Activated naive CD4-positive, alpha-beta T cell treated with anti-CD3 and anti-CD28 coated beads, Interleukin-2, amount 50 U/mL, for 72 hours (primary cell): ENCODE measurements at regions not wholly inside any gene's neighbourhood (a gene's known extent, or its start where the extent isn't known, plus 50 kb on each side); places are given as distances from the start of the nearest gene placed in this dataset.
"Not testable (repeated sequence)": the region's sequence is repeated elsewhere in the genome, so short reads cannot be mapped to it uniquely, and the experiment has no call there.

ENCODE experiments used
- ATAC-seq, 2 donors: fragments of 150-1000 bp; cut with Tn5 transposase; 2 replicates each; pipeline ENCODE4 v1.10.0; 2021; ENCODE audit warnings: mild to moderate bottlenecking in 2 of 2, moderate library complexity in 2 of 2
- DNase-seq, 2 donors: peaks; one replicate each; pipeline ENCODE4 v3.0.0; 2021 to 2022; ENCODE audit warnings: low spot score in 2 of 2
- H3K27ac Mint-ChIP-seq, 2 donors: one replicate each; pipeline ENCODE4 v1.8.0; 2022; ENCODE audit warnings: mild to moderate bottlenecking in 2 of 2, mixed read lengths in 2 of 2
- H3K36me3 Mint-ChIP-seq, 2 donors: one replicate each; pipeline ENCODE4 v1.8.0; 2022; ENCODE audit warnings: mixed read lengths in 2 of 2
- H3K9me3 Mint-ChIP-seq, 2 donors: one replicate each; pipeline ENCODE4 v1.8.0; 2022; ENCODE audit warnings: mixed read lengths in 2 of 2

GRCh38 chr1:219337588-219337987 is 163.9 kb downstream of the LYPLAL1 start:
- H3K36me3 Mint-ChIP-seq = no peaks in the 10 kb centered on the region
- H3K27ac Mint-ChIP-seq = no peak overlapping the region
- ATAC-seq (no peak), DNase-seq (no peak)
- no peaks in the 10 kb centered on the region for H3K9me3 Mint-ChIP-seq

DNA sequence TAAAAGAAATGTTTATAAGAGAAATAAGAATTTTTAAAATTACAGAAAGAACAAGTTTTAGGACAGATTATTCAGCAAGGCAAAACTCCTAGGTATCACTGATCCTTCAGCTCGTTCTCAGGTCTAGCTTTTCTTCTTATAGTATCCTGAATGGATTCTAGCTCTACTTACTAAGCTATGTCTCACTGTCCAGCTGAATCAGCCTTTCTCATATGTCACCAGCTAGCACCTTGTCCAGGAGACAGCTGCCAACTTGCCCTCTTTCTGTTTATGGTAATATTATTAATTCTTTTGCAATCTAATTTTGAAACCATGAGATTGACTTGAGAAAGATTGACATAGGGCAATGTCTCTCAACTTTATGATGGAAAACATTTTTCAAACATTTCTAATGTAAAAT is 159.9 kb downstream of the LYPLAL1 start:
- Mint-ChIP-seq H3K27ac (no peak overlapping the region), H3K9me3 (peaks cover 0 to under 1% of the 10 kb centered on the region in 2 donors), H3K36me3 (no peaks in the 10 kb centered on the region)
- ATAC-seq (no peak), DNase-seq (no peak)

DNA sequence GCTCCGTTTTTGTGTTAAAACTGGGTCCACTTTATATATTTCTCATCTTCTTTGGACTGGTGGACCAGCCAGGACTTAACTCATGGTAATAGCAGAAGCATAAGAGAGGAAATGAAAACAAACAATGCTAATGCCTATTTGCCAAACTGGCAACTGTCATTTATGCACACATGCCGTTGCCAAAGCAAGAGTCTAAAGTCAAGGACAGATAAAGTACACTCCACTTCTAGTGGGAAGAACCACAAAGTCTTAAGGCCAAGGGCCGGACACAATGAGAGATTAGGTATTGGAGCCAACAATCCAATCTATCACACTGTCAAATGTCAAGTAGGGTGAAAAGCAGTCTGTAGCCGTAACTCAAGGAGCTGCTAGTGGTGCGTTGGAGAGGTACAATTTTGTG is 157.7 kb downstream of the LYPLAL1 start:
- peaks cover 16 to 21% of the 10 kb centered on the region in 2 donors for H3K36me3 Mint-ChIP-seq
- ATAC-seq = no peak
- H3K9me3 Mint-ChIP-seq = peaks cover 10 to 20% of the 10 kb centered on the region in 2 donors
- no peak overlapping the region for H3K27ac Mint-ChIP-seq
- no peak for DNase-seq

DNA sequence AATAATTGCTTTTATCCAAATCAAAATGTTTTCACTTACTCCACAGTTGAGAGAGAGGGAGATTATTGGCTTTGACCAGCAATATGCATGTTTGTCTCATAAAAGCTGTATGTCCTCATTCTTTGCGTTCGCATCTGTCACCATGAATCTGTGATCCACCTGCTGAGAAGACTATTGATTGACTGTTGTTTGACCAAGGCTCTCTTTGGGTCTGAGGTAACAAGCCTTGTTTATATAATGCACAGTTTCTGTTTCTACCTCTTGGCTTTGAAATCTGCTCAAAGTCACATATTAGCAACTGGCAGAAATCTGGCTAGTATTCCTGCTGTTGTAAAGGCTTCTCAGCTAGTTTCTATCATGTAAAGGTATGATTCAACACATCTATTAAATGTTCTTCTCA is 157.0 kb downstream of the LYPLAL1 start:
- DNase-seq = no peak
- no peak for ATAC-seq
- no peak overlapping the region for H3K27ac Mint-ChIP-seq
- H3K9me3 Mint-ChIP-seq = peaks cover 10 to 20% of the 10 kb centered on the region in 2 donors
- peaks cover 16 to 21% of the 10 kb centered on the region in 2 donors for H3K36me3 Mint-ChIP-seq

GRCh38 chr1:219330001-219330400 is 156.3 kb downstream of the LYPLAL1 start:
- DNase-seq (no peak), ATAC-seq (no peak)
- peaks cover 10 to 20% of the 10 kb centered on the region in 2 donors for H3K9me3 Mint-ChIP-seq
- no peak overlapping the region for H3K27ac Mint-ChIP-seq
- peaks cover 16 to 21% of the 10 kb centered on the region in 2 donors for H3K36me3 Mint-ChIP-seq

DNA sequence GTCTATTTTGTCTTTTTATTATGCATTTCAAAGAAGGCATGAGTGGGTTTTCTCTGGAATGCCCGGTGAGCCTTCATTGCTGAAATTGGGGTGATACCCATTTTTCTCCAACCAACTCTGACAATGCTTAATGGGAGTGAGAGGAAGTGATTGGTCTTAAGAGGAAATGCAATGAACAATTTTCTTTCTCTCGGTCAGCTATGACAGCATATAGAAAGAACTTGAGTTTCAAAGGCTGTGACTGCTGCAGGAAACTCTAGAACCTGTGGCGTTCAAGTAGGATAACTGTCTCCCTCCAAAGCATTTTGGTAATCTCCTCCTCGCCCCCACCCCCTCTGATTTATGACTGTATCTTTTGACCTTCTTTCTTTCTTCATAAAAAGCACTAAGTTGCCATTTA is 155.9 kb downstream of the LYPLAL1 start:
- DNase-seq (no peak), ATAC-seq (no peak)
- Mint-ChIP-seq H3K27ac (no peak overlapping the region), H3K36me3 (peaks cover 16 to 21% of the 10 kb centered on the region in 2 donors), H3K9me3 (peaks cover 10 to 20% of the 10 kb centered on the region in 2 donors)

- H3K27ac Mint-ChIP-seq = no peak overlapping the region
- DNase-seq (no peak), ATAC-seq (no peak)
- peaks cover 16 to 21% of the 10 kb centered on the region in 2 donors for H3K36me3 Mint-ChIP-seq
- H3K9me3 Mint-ChIP-seq = peaks cover 10 to 20% of the 10 kb centered on the region in 2 donors
These were observed 153.2 kb downstream of the LYPLAL1 start for GRCh38 chr1:219326843-219327242.

- DNase-seq (no peak), ATAC-seq (peak in 1 of 2 donors; percentile 67)
- Mint-ChIP-seq H3K9me3 (peaks cover 15 to 20% of the 10 kb centered on the region in 2 donors), H3K27ac (peak overlapping the region in 1 of 2 donors; percentile 59), H3K36me3 (peaks cover 16 to 21% of the 10 kb centered on the region in 2 donors)
These were observed 151.7 kb downstream of the LYPLAL1 start for GRCh38 chr1:219325368-219325742.

DNA sequence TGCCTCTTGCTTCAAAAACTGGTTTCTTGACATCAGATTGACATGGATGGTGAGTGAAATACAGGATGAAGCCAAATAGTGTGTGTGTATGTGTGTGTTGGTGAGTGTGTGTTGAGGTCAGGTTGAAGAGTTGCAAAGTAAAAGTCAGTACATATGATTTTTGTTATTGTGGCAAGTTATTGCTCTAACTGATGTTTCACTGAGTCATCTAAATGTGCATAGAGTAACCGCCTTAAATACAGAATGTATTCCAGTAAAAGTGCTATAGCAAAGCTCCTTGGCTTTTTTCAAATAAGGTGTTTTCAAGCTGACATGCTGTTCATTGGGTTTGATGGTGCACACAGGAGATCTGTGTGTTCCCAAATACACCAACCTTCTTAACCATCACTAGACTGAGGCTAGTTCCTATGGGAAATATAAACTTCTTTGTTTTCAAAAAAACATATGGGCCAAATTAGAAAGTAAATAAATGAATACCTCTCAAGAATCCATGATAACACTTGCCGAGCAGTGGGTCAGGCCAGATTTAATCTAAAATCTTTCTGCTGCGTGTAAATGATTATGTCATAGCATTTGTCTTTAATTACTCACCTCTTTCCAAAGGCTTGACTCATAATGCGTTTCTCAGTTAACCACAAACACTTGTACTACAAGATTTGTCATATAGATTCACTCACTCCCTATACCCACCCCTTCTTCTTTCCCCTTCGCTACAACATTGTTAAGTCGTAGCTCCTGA is 151.1 kb downstream of the LYPLAL1 start:
- Mint-ChIP-seq H3K27ac (no peak overlapping the region), H3K36me3 (peaks cover 20 to 21% of the 10 kb centered on the region in 2 donors), H3K9me3 (peaks cover 15 to 20% of the 10 kb centered on the region in 2 donors)
- DNase-seq (peak in 1 of 2 donors; percentile 16), ATAC-seq (peak; percentile 95 to 96)

DNA sequence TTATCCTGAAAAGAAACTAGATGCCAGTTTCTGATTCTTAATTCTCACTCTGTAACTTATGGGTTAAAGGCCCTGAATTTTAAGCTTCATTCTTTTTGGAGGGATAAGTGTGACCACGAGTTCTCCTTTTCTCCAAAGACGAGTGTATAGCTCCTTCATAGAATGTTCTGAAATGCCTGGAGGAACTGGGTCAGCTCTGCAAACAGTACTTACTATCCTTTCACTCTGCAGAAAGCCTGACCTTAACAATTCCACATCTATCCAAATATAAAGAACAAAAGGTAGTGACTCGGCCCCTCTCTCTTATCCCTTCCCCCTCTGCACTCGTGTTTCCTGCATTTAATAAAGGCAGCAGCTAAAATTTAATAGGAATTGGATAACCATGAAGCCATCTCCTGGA is 150.5 kb downstream of the LYPLAL1 start:
- Mint-ChIP-seq H3K27ac (no peak overlapping the region), H3K36me3 (peaks cover 20 to 21% of the 10 kb centered on the region in 2 donors), H3K9me3 (peaks cover 15 to 20% of the 10 kb centered on the region in 2 donors)
- no peak for ATAC-seq
- no peak for DNase-seq

DNA sequence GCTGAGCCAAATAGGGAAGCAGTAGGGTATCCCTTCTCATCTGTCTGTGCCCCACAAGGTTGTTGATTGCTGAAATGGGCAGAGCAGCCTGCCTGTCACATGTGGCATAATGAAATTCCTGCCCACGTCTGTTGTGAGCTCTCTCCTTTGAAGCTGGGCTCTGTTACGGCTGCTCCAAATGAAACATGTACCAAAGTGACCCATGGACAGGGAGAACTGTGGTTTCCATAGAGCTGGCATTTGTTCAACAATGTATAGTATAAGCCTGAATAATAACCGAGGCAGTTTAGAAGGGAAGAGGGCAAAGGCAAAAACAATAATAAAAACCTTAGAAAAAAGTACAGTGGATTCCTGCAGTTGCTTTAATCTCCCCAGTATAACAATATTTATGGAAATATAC is 149.7 kb downstream of the LYPLAL1 start:
- ATAC-seq = no peak
- Mint-ChIP-seq H3K36me3 (peaks cover 20 to 24% of the 10 kb centered on the region in 2 donors), H3K9me3 (peaks cover 18% of the 10 kb centered on the region in 2 donors), H3K27ac (no peak overlapping the region)
- no peak for DNase-seq

DNA sequence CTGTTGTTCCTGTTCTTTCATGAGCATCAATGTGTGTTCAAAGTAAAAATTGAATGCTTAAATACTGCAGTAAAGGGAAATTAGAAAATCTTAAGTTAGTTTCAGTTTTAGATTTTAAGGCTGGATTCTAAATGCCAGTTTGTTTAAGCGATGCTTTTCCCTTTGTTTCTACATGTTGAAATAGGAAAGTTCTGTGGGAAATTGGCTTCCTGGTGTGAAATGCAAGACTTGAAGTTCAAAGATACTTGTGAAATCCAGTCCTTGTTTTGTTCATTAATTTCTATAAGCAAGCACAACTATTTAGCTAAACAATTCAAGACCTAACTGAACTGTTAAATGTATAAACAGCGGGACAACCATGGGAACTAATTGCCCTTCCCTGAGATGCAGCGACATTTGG is 149.1 kb downstream of the LYPLAL1 start:
- DNase-seq = no peak
- Mint-ChIP-seq H3K9me3 (peaks cover 12 to 15% of the 10 kb centered on the region in 2 donors), H3K27ac (no peak overlapping the region), H3K36me3 (peaks cover 14 to 20% of the 10 kb centered on the region in 2 donors)
- no peak for ATAC-seq

- peaks cover 8 to 14% of the 10 kb centered on the region in 2 donors for H3K36me3 Mint-ChIP-seq
- DNase-seq, ATAC-seq, H3K27ac Mint-ChIP-seq: not testable (repeated sequence)
- peaks cover 8 to 15% of the 10 kb centered on the region in 2 donors for H3K9me3 Mint-ChIP-seq
These were observed 146.9 kb downstream of the LYPLAL1 start for GRCh38 chr1:219320563-219320962.

- Mint-ChIP-seq H3K27ac (no peak overlapping the region), H3K36me3 (peaks cover 8 to 14% of the 10 kb centered on the region in 2 donors), H3K9me3 (peaks cover 8 to 15% of the 10 kb centered on the region in 2 donors)
- DNase-seq (no peak), ATAC-seq (no peak)
These were observed 145.1 kb downstream of the LYPLAL1 start for GRCh38 chr1:219318826-219319225.

DNA sequence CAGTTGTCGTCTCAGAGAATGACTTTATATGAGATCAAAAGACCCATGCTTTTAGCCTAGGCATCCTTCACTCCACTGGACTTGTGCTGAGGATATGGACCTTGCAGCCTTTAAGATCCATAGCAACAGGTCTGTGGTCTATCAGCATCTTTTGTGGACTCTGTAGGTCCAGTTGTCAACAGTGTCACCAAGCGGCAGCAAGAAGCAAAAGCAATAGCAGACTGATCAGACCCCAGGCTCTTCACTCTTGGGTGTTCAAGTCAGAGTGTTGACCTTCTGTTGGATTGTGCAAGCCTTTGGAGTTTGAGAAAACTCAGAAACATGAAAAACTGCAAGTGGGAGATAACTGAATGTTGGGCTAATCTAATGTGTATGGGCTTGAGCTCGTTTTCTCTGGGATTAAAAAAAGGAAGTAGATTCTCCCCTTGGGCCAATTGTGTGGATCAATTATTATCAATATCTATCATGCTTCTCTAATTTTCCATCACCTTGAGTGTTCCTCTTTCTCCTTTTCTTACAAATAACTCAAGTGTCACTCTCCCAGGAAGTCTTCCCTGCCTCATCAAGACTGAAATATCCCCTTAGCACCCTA is 144.2 kb downstream of the LYPLAL1 start:
- peaks cover 8 to 14% of the 10 kb centered on the region in 2 donors for H3K36me3 Mint-ChIP-seq
- H3K9me3 Mint-ChIP-seq = peaks cover 8 to 15% of the 10 kb centered on the region in 2 donors
- ATAC-seq (no peak), DNase-seq (no peak)
- no peak overlapping the region for H3K27ac Mint-ChIP-seq

- ATAC-seq = no peak
- Mint-ChIP-seq H3K27ac (no peak overlapping the region), H3K36me3 (peaks cover 8 to 14% of the 10 kb centered on the region in 2 donors), H3K9me3 (peaks cover 8 to 15% of the 10 kb centered on the region in 2 donors)
- no peak for DNase-seq
These were observed 142.4 kb downstream of the LYPLAL1 start for GRCh38 chr1:219316066-219316465.

GRCh38 chr1:219313961-219314360 is 140.3 kb downstream of the LYPLAL1 start:
- Mint-ChIP-seq H3K36me3 (peaks cover 8 to 9% of the 10 kb centered on the region in 2 donors), H3K27ac (no peak overlapping the region), H3K9me3 (peaks cover 8% of the 10 kb centered on the region in 2 donors)
- no peak for DNase-seq
- no peak for ATAC-seq

DNA sequence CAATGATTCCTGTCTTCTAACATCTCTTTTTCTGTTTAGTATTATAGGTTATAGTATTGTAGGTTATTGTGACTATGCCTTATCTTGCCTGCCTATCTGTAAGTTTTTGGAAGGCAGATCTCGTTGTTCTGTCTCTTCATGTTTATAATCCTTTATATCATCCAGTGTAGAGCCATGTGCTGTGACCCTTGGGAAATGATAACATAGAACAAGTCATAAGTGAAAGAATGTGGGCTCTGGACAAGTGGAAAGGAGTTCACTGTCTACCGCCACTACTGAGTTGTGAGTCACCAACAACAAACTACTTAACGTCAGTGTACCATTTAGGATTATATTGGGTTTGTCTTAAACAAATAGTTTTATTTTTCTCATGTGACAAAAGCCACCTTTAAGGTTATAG is 139.3 kb downstream of the LYPLAL1 start:
- DNase-seq (no peak), ATAC-seq (no peak)
- Mint-ChIP-seq H3K27ac (no peak overlapping the region), H3K36me3 (peaks cover 5 to 8% of the 10 kb centered on the region in 2 donors), H3K9me3 (peaks cover 7 to 8% of the 10 kb centered on the region in 2 donors)
